Lung (tissue), 11 donors: ENCODE measurements at regions not wholly inside any gene's neighbourhood (a gene's known extent, or its start where the extent isn't known, plus 50 kb on each side); places are given as distances from the start of the nearest gene placed in this dataset.

Experiments
- ATAC-seq: fragments of 200-7000 bp; cut with Tn5 transposase; one replicate; pipeline ENCODE4 v1.9.1; 2020; ENCODE audit warnings: moderate number of reproducible peaks; ENCODE audit not compliant: insufficient read depth, low FRiP score
- DNase-seq, 3 donors: peaks; one replicate each; pipeline ENCODE4 v3.0.0-alpha.2; 2013 to 2017
- H3K27ac ChIP-seq, 2 donors: one replicate each; pipeline ENCODE4 v1.5.1; 2013; ENCODE audit warnings: mild to moderate bottlenecking in 2 of 2, moderate library complexity in 2 of 2, control low read depth in 1 of 2, inconsistent platforms in 1 of 2, low read depth in 1 of 2, low read length in 1 of 2
- H3K27me3 ChIP-seq, 3 donors: one replicate each; pipeline ENCODE4 v1.5.1; 2013; ENCODE audit warnings: low read length in 2 of 3; ENCODE audit not compliant: control insufficient read depth in 3 of 3, insufficient read depth in 3 of 3
- H3K36me3 ChIP-seq, 4 donors: one replicate each; pipeline ENCODE4 v1.5.1; 2013; ENCODE audit warnings: low read length in 4 of 4, mild to moderate bottlenecking in 1 of 4, moderate library complexity in 1 of 4; ENCODE audit not compliant: control insufficient read depth in 4 of 4, insufficient read depth in 4 of 4
- H3K4me1 ChIP-seq, 5 donors: one replicate each; pipeline ENCODE4 v1.5.1; 2013; ENCODE audit warnings: low read length in 5 of 5, mild to moderate bottlenecking in 2 of 5, moderate library complexity in 1 of 5; ENCODE audit not compliant: control insufficient read depth in 5 of 5, insufficient read depth in 5 of 5
- H3K4me3 ChIP-seq: one replicate; pipeline ENCODE4 v1.5.1; 2013; ENCODE audit warnings: mild to moderate bottlenecking, control low read depth, moderate library complexity
- H3K9ac ChIP-seq, 2 donors: one replicate each; pipeline ENCODE4 v1.5.1; 2013; ENCODE audit warnings: low read length in 2 of 2, control low read depth in 1 of 2; ENCODE audit not compliant: insufficient read depth in 1 of 2
- H3K9me3 ChIP-seq, 4 donors: one replicate each; pipeline ENCODE4 v1.5.1; 2013; ENCODE audit warnings: low read length in 3 of 4, mild to moderate bottlenecking in 1 of 4, moderate library complexity in 1 of 4; ENCODE audit not compliant: control insufficient read depth in 4 of 4, insufficient read depth in 3 of 4
- CTCF ChIP-seq: IDR thresholded peaks from 2 replicates; pipeline ENCODE4 v1.5.1; 2012; ENCODE audit warnings: mild to moderate bottlenecking; ENCODE audit errors: control extremely low read depth, extremely low read depth
- WGBS, 2 donors: extraction: QIAGEN DNeasy Blood & Tissue Kit; methylation state at CpG; one replicate each; pipeline ENCODE4 v1.1.7; 2013; 5-methylcytosine and 5-hydroxymethylcytosine counted together
- donor health status: control.
- donor health status: control.
- donor health status: Bipolar disorder and iron deficiency.
- donor health status: healthy.
- donor health status: DM: yes; HTN: yes; CAD: no.

DNA sequence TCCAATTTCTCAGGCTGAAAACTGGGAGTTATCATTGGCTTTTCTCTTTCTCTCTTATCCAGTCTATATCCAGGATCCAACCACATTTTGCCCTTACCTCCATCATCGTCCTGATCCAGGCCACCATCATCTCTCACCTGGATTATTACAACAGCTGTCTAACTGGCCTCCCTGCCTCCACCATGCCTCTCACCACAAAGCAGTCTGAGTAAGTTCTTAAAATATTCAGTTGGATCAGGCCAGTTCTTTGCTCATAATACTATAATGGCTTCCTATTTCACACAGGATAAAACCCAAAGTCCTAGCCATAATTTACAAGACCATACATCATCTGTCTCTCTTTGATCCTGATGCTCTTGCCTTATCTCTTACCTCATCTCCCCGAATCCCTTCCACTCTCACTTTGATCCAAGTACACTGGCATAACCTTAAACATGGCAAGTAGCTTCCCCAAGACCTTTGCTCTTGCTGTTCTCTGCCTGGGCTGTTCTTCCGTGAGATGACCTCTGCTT is 133.4 kb upstream of the RAP1B start:
- H3K9me3 ChIP-seq: no peaks in the 10 kb centered on the region
- TF ChIP-seq CTCF: no peak
- no peak for ATAC-seq
- no peak for DNase-seq
- no peak overlapping the region for H3K9ac ChIP-seq
- no peak overlapping the region for H3K27ac ChIP-seq
- H3K27me3 ChIP-seq: no peaks in the 10 kb centered on the region
- H3K4me1 ChIP-seq: no peaks in the 10 kb centered on the region
- H3K4me3 ChIP-seq: no peak overlapping the region
- WGBS, 2 donors: 91 to 96% methylated on average over 3 of the region's 3 CpGs
- H3K36me3 ChIP-seq: no peaks in the 10 kb centered on the region

DNA sequence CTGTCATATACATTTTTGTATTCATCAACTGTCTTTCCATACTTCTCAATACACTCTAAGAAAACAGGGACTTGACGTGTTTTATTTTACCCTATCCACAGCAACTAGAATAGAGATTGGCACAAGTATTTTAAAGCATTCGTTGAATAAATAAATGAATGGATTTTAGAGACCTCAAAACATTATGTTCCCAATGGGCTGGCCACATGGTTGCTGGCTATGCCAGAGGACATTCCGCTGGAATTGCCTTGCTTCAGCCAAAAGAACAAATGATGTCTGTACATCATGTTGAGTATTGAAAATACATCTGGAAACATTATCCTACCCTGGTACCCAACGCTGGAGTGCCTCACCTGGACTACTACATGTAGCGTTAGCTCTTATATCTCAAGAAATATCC is 132.8 kb upstream of the RAP1B start:
- H3K9me3 ChIP-seq: no peaks in the 10 kb centered on the region
- no peak for ATAC-seq
- no peak for DNase-seq
- no peak overlapping the region for H3K27ac ChIP-seq
- no peaks in the 10 kb centered on the region for H3K27me3 ChIP-seq
- WGBS, 2 donors: 96 to 97% methylated on average over 5 of the region's 5 CpGs
- no peak overlapping the region for H3K9ac ChIP-seq
- H3K4me1 ChIP-seq: no peaks in the 10 kb centered on the region
- H3K36me3 ChIP-seq: no peaks in the 10 kb centered on the region
- no peak for TF ChIP-seq CTCF
- no peak overlapping the region for H3K4me3 ChIP-seq

- WGBS, 2 donors: 94 to 100% methylated on average over 1 of the region's 1 CpG
- H3K4me3 ChIP-seq: no peak overlapping the region
These were observed 132.0 kb upstream of the RAP1B start for GRCh38 chr12:68478516-68479260.

More at GRCh38 chr12:68478516-68479260, 132.0 kb upstream of the RAP1B start:
- TF ChIP-seq CTCF: no peak
- Histone ChIP-seq H3K9me3 (no peaks in the 10 kb centered on the region), H3K4me1 (no peaks in the 10 kb centered on the region), H3K27ac (no peak overlapping the region), H3K27me3 (no peaks in the 10 kb centered on the region), H3K9ac (no peak overlapping the region), H3K36me3 (no peaks in the 10 kb centered on the region)
- ATAC-seq (no peak), DNase-seq (no peak)
